Esophagus squamous epithelium (tissue), 4 donors: ENCODE measurements at regions not wholly inside any gene's neighbourhood (a gene's known extent, or its start where the extent isn't known, plus 50 kb on each side); places are given as distances from the start of the nearest gene placed in this dataset.

Source experiments
- POLR2A ChIP-seq, 4 donors: fragments of 450-650 bp; IDR thresholded peaks; one replicate each; pipeline ENCODE4 v1.6.1; 2017; ENCODE audit warnings: antibody characterized with exemption in 4 of 4, mild to moderate bottlenecking in 4 of 4, moderate library complexity in 3 of 4
- TF ChIP-seq, protein P1 (sequence below), 6 experiments: fragments of 450-650 bp in 4 of 6; fragments of 200-600 bp in 2 of 6; sonication (generic) in 2 of 6; IDR thresholded peaks; one replicate each; pipeline ENCODE4 v1.5.1; 2016 to 2019; ENCODE audit warnings: antibody characterized with exemption in 6 of 6, mild to moderate bottlenecking in 4 of 6, moderate library complexity in 4 of 6

- TF ChIP-seq, protein P1, sequence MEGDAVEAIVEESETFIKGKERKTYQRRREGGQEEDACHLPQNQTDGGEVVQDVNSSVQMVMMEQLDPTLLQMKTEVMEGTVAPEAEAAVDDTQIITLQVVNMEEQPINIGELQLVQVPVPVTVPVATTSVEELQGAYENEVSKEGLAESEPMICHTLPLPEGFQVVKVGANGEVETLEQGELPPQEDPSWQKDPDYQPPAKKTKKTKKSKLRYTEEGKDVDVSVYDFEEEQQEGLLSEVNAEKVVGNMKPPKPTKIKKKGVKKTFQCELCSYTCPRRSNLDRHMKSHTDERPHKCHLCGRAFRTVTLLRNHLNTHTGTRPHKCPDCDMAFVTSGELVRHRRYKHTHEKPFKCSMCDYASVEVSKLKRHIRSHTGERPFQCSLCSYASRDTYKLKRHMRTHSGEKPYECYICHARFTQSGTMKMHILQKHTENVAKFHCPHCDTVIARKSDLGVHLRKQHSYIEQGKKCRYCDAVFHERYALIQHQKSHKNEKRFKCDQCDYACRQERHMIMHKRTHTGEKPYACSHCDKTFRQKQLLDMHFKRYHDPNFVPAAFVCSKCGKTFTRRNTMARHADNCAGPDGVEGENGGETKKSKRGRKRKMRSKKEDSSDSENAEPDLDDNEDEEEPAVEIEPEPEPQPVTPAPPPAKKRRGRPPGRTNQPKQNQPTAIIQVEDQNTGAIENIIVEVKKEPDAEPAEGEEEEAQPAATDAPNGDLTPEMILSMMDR (IDR thresholded peaks at IDR 0.05) = no peak
- TF ChIP-seq POLR2A (IDR thresholded peaks at IDR 0.05) = no peak
Measured at GRCh38 chr3:23113455-23114171, 89.5 kb upstream of the UBE2E2 start.
